H1 (cell line): ENCODE measurements at regions not wholly inside any gene's neighbourhood (a gene's known extent, or its start where the extent isn't known, plus 50 kb on each side); places are given as distances from the start of the nearest gene placed in this dataset.

ENCODE experiments used
- BRCA1 ChIP-seq: IDR thresholded peaks from 2 replicates; pipeline ENCODE4 v1.6.1; 2012; ENCODE audit warnings: low read depth, low read length, improper control_type of control experiment
- CHD2 ChIP-seq: IDR thresholded peaks from 2 replicates; pipeline ENCODE4 v1.6.1; 2012; ENCODE audit warnings: low read length, improper control_type of control experiment
- KDM1A ChIP-seq: fragments of 200-600, 300-600 bp; sonication (generic); IDR thresholded peaks from 2 replicates; pipeline ENCODE4 v1.7.1; 2016; ENCODE audit warnings: mild to moderate bottlenecking, low read length, borderline replicate concordance
- MAFK ChIP-seq: IDR thresholded peaks from 2 replicates; pipeline ENCODE4 v1.6.1; 2012; ENCODE audit warnings: low read depth, mild to moderate bottlenecking, improper control_type of control experiment, low read length
- POLR2A ChIP-seq, 2 experiments: IDR thresholded peaks; 1 replicate in 1 of 2; 2 replicates in 1 of 2; pipeline ENCODE4 v1.6.1; 2011; ENCODE audit warnings: low read depth in 2 of 2, low read length in 2 of 2, mild to moderate bottlenecking in 2 of 2; ENCODE audit errors: control extremely low read depth in 1 of 2
- POLR2AphosphoS5 ChIP-seq: IDR thresholded peaks from 2 replicates; pipeline ENCODE4 v1.6.1; 2011; ENCODE audit warnings: low read depth, low read length
- RAD21 ChIP-seq, 2 experiments: IDR thresholded peaks in 1 of 2; conservative IDR thresholded peaks in 1 of 2; 2 replicates each; pipeline ENCODE4 v1.6.1; 2011; ENCODE audit warnings: low read depth in 2 of 2, low read length in 2 of 2, improper control_type of control experiment in 1 of 2, inconsistent platforms in 1 of 2, mild to moderate bottlenecking in 1 of 2, moderate library complexity in 1 of 2
- RNF2 ChIP-seq: fragments of 200-900, 300-1000 bp; sonication (generic); IDR thresholded peaks from 2 replicates; pipeline ENCODE4 v1.7.1; 2016; ENCODE audit warnings: borderline replicate concordance, low read depth, mild to moderate bottlenecking, antibody characterized with exemption, low read length; ENCODE audit not compliant: poor library complexity, severe bottlenecking; ENCODE audit errors: missing control alignments
- TEAD4 ChIP-seq: IDR thresholded peaks from 2 replicates; pipeline ENCODE4 v1.6.1; 2012; ENCODE audit warnings: low read depth, low read length, inconsistent platforms, mixed read lengths
- YY1 ChIP-seq: IDR thresholded peaks from 2 replicates; pipeline ENCODE4 v1.6.1; 2011; ENCODE audit warnings: low read depth, mild to moderate bottlenecking, low read length
- TF ChIP-seq, protein P1 (sequence below): IDR thresholded peaks from 2 replicates; pipeline ENCODE4 v1.6.1; 2012; ENCODE audit warnings: inconsistent platforms
- TF ChIP-seq, protein P2 (sequence below), 3 experiments: IDR thresholded peaks; 1 replicate in 2 of 3; 2 replicates in 1 of 3; pipeline versions ENCODE4 v1.5.1 to v1.6.1; 2011; ENCODE audit warnings: low read length in 3 of 3, mild to moderate bottlenecking in 3 of 3, inconsistent platforms in 2 of 3, low read depth in 1 of 3, moderate library complexity in 1 of 3; ENCODE audit not compliant: insufficient read depth in 1 of 3; ENCODE audit errors: control extremely low read depth in 1 of 3

DNA sequence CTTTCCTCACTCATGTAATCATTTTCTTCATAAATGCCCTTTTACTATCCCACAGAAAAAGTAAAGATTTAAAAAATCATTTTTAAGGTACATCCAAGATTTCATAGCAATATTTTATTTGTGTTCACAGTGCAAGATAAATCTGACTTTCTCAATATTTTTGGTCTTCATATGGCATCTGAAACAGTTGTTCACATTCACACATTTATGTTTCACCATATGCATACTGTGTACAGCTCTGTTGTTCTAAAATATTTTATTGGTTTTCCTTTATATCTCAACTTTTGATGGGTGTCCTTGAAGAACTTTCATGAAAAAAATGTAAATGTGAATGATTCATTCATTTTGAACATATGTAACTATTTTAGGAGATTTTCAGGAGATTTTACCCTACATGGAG, 348.7 kb downstream of the SNAPC1 start:
- TF ChIP-seq RAD21 (IDR thresholded peaks at IDR 0.05 in 1 of 2, conservative IDR thresholded peaks at IDR 0.05 in 1 of 2; ENCODE audit: low read depth in 2 of 2, low read length in 2 of 2) (no peak), RNF2 (no peak), POLR2A (IDR thresholded peaks at IDR 0.05; ENCODE audit: control extremely low read depth in 1 of 2, low read depth in 2 of 2, low read length in 2 of 2) (no peak), YY1 (no peak), MAFK (no peak), BRCA1 (no peak), KDM1A (no peak), CHD2 (no peak), POLR2AphosphoS5 (no peak), TEAD4 (no peak)
- TF ChIP-seq, protein P1, sequence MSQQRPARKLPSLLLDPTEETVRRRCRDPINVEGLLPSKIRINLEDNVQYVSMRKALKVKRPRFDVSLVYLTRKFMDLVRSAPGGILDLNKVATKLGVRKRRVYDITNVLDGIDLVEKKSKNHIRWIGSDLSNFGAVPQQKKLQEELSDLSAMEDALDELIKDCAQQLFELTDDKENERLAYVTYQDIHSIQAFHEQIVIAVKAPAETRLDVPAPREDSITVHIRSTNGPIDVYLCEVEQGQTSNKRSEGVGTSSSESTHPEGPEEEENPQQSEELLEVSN: no peak
- TF ChIP-seq, protein P2, sequence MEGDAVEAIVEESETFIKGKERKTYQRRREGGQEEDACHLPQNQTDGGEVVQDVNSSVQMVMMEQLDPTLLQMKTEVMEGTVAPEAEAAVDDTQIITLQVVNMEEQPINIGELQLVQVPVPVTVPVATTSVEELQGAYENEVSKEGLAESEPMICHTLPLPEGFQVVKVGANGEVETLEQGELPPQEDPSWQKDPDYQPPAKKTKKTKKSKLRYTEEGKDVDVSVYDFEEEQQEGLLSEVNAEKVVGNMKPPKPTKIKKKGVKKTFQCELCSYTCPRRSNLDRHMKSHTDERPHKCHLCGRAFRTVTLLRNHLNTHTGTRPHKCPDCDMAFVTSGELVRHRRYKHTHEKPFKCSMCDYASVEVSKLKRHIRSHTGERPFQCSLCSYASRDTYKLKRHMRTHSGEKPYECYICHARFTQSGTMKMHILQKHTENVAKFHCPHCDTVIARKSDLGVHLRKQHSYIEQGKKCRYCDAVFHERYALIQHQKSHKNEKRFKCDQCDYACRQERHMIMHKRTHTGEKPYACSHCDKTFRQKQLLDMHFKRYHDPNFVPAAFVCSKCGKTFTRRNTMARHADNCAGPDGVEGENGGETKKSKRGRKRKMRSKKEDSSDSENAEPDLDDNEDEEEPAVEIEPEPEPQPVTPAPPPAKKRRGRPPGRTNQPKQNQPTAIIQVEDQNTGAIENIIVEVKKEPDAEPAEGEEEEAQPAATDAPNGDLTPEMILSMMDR (IDR thresholded peaks at IDR 0.05; ENCODE audit: control extremely low read depth in 1 of 3, insufficient read depth in 1 of 3, low read depth in 1 of 3, low read length in 3 of 3): no peak
